Femur (tissue), 1 donor: ENCODE measurements at regions not wholly inside any gene's neighbourhood (a gene's known extent, or its start where the extent isn't known, plus 50 kb on each side); places are given as distances from the start of the nearest gene placed in this dataset.
A peak's percentile ranks its signal among the peaks of the same experiment; 100 is the strongest.

Experiments used
- DNase-seq: peaks from one replicate; pipeline ENCODE4 v3.0.0-alpha.2; 2017

- DNase-seq: peak; percentile 8
These were observed 220.3 kb downstream of the KIF26A start for GRCh38 chr14:104358528-104359300.

DNA sequence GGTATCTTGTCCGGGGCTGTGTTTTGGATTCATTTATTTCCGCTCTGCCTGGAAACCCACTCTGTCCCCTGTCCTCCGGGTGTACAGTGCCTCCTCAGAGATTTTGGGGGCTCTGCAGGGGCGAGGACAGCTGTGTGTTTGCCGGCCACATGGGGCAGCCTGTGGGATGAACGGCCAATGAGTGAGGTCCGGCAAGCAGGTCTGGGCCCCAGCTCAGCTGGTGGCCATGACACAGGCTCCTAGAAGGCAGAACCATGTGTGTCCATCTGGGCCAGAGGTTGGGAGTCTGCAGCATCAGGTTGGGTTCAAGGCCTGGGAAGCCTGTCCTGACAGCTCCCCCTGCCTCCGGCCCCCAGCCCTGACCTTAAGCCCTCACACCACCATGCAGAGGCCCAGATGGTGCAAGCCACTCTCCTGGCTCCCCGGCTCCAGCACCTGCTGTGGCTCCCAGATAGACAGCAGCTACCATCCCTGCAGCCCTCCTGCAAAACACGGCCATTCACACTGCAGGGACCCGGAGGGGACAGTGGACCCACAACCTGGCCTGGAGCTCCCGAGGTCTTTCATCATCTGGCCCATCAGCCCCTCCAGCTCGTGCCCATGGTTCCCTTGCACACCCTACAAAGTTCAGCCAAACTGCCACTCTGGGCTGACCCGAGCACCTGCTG lies 220.1 kb upstream of the C14orf180 start:
- peak; percentile 7 for DNase-seq

- DNase-seq: peak; percentile 8
These were observed 219.6 kb upstream of the C14orf180 start for GRCh38 chr14:104359969-104360442.

- DNase-seq: peak; percentile 8
These were observed 219.1 kb upstream of the C14orf180 start for GRCh38 chr14:104360501-104360900.

DNA sequence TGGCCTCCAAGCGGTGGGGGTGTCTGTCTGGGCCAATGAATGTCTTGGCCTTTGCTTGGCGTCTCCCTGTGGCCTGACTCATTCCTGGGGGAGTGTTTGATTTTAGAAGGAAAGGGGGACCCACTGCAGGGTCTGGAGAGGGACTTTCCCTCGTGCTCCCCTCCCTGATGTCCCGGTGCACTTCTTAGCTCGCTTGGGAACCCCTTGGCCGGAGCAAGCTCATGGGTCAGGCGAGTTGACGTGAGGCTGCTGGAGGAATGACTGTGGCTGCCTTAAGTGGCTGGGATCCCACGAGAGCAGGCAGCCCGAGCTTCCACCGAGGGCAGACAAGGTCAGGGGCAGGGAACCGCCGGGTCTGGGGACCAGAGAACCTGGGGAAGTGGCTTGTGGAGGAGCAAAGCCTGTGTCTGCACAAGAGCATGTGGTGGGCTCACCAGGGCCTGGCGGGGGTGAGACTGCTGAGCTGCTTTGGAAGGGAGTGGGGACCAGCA lies 218.4 kb upstream of the C14orf180 start:
- peak; percentile 3 for DNase-seq

DNA sequence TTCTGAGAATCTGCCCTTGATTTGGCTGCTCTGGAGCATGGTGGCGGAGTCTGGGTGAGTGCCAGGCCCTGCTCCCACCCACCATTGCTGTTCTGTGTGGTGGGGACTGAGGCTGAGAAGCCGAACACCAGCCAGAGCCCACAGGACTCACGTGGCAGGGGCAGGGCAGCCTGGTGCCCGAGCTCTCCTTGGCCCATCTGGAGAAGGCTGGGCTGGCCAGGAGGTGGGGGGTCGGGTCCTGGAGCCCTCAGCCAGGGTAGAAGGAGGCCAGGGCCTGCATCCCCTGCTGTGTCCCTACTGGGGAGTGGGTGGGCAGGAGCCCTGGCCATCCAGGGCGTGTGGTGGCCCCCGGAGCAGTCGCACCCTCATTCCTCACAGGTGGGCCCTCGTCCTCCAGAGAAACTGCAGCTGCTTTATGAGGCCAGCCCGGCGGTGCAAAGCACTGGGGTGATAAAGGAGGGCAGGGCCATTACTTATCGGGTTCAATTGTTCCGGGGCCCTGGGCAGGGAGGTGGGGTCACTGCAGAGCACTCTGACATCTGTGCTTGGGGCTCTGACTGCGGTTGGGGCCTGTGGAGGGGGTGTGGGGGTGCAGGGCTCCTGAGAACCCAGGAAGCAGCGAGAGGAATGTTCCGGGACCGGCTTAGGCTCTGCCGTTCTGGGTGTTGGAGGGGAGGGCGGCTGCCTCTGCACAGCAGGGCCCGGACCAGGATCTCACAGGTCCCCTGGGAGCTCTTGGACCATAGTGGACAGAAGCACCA lies 217.5 kb upstream of the C14orf180 start:
- DNase-seq: peak; percentile 17

GRCh38 chr14:104362761-104363605 lies 216.6 kb upstream of the C14orf180 start:
- DNase-seq: peak; percentile 9

DNA sequence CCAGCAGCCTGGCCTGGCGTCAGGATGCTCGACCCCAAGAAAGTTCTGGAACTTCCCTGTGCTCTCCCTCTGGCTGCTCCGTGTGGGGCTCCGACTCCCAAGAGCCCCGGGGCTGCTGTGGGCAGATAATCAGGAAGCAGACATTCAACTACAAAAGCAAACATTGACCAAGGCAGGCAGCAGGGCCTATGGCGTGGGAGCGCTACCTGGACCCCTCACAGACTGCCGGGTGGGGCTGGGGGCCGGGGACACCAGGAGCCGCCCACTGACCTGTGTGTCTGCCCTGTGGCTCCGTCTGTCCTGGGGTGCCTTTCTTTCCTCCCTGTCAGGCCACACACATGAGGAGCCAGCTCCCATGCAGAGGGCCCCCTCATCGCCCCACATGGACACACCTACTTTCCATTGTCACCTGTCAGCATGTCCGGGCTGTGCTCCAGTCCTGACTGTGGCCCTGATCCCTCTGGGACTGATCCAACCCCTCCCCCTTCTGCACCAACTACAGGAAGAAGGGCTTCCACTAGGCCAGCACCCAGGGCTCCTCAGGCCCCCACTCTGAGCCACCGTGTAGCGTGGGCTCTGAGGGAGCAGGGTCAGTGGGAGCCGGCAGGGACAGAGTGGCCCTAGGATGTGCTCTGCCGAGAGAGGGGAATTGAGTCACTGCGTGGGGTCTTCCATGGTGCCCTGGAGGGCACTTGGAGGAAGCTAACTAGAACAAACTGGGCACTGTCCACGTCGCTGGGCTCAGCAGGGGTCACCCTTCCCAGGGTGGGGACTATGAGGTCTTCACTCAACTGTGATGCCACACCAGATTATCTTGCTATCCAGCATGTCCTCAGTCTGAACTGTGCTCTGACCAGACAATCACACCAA lies 215.4 kb upstream of the C14orf180 start:
- no peak for DNase-seq

- no peak for DNase-seq
These were observed 214.7 kb upstream of the C14orf180 start for GRCh38 chr14:104364830-104365229.

DNA sequence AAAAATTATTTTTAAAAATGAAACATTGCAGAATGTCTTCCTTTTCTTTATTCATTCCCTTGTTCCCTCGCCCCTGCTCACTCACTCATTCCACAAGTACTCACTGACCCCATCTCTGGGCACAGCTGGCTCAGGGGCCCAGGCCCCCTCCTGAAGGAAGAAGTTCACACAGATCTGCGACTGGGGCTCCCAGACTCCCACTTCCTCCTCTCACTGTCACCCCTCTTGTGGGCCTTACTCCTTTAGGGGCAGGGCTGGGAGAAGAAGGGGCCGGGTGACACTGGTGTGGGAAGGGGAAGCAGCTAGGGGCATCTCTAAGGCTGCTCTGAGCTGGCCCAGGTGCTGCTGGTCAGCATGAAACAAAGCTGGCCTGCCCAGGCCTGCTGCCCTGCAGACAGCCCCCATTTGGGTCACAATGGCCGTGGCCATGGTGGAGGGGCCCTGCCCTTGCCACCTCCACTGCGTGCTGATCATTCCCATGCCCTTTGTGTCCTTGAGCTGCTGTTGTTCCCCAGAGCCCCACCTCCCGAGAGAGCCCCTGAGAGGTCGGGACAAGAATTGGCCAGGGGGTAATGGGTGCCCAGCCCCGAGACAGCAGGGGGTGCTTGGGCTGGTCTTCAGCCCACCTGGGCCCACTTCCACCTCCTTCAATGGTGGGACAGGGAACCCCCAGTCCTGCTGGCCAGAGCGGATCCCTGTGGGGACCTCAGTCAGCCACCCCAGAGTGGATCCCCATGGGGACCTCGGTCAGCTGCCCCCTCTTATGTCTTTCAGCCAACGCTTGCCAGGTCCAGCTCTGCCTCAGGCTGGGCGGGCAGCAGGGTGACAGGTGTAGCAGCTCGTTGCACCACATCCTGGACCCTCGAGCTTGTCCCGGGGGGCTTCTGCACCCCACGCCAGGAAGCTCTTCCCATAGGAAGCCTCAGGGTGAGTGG lies 212.4 kb upstream of the C14orf180 start:
- DNase-seq: no peak

- DNase-seq: no peak
These were observed 211.5 kb upstream of the C14orf180 start for GRCh38 chr14:104367866-104368750.

- no peak for DNase-seq
These were observed 210.8 kb upstream of the C14orf180 start for GRCh38 chr14:104368751-104369100.

DNA sequence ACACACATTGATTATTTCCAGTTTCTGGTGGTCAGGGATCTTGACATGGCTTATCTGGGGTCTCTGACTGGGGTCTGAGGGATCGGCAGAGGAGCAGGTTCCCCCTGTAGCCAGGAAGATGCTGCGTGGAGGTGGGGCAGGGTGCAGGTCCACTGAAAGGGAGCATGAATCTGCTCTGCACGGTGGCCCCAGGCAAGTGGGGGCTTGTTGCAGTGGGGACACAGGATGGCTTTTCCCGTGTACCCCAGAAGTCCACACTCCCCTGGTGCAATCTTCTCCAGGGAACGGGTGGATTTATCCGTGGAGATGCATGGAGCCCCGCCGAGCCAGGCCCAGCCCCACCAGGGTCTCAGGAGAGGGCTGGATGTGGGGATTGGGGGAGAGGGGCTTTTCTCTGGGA lies 210.4 kb upstream of the C14orf180 start:
- no peak for DNase-seq

- DNase-seq: no peak
These were observed 209.2 kb upstream of the C14orf180 start for GRCh38 chr14:104370256-104370870.

- no peak for DNase-seq
These were observed 208.5 kb upstream of the C14orf180 start for GRCh38 chr14:104371031-104371430.

DNA sequence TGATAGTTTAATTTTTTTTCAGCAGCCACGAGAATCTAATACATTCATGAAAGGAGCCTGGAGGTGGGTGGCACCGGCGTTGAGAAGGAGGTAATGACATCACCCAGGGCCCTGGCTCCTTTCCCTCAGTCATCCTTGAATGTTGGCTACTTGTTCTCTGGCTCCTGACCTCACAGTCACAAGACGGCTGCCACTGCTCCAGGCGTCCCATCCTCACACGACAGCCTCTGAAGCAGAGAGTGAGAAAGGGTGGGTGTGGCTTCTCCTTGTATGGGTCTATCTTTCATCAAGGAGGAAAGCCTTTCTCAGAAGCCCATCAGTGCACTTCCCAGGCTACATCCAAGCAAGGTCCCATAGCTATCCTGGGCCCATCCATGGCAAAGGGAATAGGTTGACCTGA lies 207.6 kb upstream of the C14orf180 start:
- no peak for DNase-seq

GRCh38 chr14:104372390-104373054 lies 207.0 kb upstream of the C14orf180 start:
- no peak for DNase-seq
